HEK293 (cell line): ENCODE measurements at regions not wholly inside any gene's neighbourhood (a gene's known extent, or its start where the extent isn't known, plus 50 kb on each side); places are given as distances from the start of the nearest gene placed in this dataset.

ENCODE experiments used
- PBX3 ChIP-seq: sonication (generic); formaldehyde crosslinking; IDR thresholded peaks from 2 replicates; pipeline ENCODE4 v1.8.1; 2022; ENCODE audit warnings: mild to moderate bottlenecking, moderate library complexity, missing genetic modification reagents
- REST ChIP-seq: fragments of 450-650 bp; formaldehyde crosslinking; IDR thresholded peaks from 2 replicates; pipeline ENCODE4 v1.5.1; 2016; ENCODE audit warnings: missing biosample characterization, missing genetic modification characterization
- SCRT2 ChIP-seq: fragments of 450-650 bp; formaldehyde crosslinking; IDR thresholded peaks from 2 replicates; pipeline ENCODE4 v1.5.1; 2016; ENCODE audit warnings: missing biosample characterization, missing genetic modification characterization
- ZFP37 ChIP-seq: fragments of 450-650 bp; formaldehyde crosslinking; IDR thresholded peaks from 2 replicates; pipeline ENCODE4 v1.5.1; 2016; ENCODE audit warnings: missing biosample characterization, missing genetic modification characterization
- ZNF548 ChIP-seq: fragments of 450-650 bp; formaldehyde crosslinking; IDR thresholded peaks from 2 replicates; pipeline ENCODE4 v1.5.1; 2016; ENCODE audit warnings: missing biosample characterization, missing genetic modification characterization
- TF ChIP-seq, protein P1 (sequence below): fragments of 450-650 bp; formaldehyde crosslinking; IDR thresholded peaks from 2 replicates; pipeline ENCODE4 v1.5.1; 2016; ENCODE audit warnings: missing biosample characterization, missing genetic modification characterization
- TF ChIP-seq, protein P2 (sequence below): fragments of 450-650 bp; formaldehyde crosslinking; IDR thresholded peaks from 2 replicates; pipeline ENCODE4 v1.5.1; 2016; ENCODE audit warnings: missing biosample characterization, missing genetic modification characterization

DNA sequence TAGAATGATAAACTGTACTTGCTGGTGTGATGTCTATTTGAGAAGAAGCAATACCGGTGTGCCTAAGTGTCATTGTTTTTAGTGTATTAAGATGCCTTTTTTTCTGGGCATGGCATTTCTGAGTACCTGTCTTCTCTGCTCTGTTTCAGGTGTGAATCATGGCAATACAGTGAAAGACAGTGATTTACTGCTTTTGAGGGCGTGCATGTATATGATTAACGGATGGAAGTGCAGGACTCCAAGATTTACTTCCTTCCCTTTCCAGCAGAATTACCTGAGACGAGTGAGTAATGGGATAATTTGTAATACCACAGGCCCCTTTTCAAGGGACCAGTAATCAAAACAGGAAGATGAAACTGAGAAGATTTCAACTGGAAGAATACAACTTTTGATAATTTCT is 315.8 kb downstream of the SOX4 start:
- no peak for TF ChIP-seq PBX3 (CRISPR knock-in tag)
- no peak for TF ChIP-seq SCRT2 (tag by site-specific recombination)
- TF ChIP-seq, protein P1, sequence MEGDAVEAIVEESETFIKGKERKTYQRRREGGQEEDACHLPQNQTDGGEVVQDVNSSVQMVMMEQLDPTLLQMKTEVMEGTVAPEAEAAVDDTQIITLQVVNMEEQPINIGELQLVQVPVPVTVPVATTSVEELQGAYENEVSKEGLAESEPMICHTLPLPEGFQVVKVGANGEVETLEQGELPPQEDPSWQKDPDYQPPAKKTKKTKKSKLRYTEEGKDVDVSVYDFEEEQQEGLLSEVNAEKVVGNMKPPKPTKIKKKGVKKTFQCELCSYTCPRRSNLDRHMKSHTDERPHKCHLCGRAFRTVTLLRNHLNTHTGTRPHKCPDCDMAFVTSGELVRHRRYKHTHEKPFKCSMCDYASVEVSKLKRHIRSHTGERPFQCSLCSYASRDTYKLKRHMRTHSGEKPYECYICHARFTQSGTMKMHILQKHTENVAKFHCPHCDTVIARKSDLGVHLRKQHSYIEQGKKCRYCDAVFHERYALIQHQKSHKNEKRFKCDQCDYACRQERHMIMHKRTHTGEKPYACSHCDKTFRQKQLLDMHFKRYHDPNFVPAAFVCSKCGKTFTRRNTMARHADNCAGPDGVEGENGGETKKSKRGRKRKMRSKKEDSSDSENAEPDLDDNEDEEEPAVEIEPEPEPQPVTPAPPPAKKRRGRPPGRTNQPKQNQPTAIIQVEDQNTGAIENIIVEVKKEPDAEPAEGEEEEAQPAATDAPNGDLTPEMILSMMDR (tag by site-specific recombination), result no peak
- TF ChIP-seq, protein P2, sequence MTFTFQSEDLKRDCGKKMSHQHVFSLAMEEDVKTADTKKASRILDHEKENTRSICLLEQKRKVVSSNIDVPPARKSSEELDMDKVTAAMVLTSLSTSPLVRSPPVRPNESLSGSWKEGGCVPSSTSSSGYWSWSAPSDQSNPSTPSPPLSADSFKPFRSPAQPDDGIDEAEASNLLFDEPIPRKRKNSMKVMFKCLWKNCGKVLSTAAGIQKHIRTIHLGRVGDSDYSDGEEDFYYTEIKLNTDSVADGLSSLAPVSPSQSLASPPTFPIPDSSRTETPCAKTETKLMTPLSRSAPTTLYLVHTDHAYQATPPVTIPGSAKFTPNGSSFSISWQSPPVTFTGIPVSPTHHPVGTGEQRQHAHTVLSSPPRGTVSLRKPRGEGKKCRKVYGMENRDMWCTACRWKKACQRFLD (tag by site-specific recombination), result no peak
- TF ChIP-seq ZFP37 (tag by site-specific recombination), result no peak
- TF ChIP-seq REST (tag by site-specific recombination), result no peak
- TF ChIP-seq ZNF548, result no peak
